ENCODE measurements at regions not wholly inside any gene's neighbourhood (a gene's known extent, or its start where the extent isn't known, plus 50 kb on each side); places are given as distances from the start of the nearest gene placed in this dataset.

DNA sequence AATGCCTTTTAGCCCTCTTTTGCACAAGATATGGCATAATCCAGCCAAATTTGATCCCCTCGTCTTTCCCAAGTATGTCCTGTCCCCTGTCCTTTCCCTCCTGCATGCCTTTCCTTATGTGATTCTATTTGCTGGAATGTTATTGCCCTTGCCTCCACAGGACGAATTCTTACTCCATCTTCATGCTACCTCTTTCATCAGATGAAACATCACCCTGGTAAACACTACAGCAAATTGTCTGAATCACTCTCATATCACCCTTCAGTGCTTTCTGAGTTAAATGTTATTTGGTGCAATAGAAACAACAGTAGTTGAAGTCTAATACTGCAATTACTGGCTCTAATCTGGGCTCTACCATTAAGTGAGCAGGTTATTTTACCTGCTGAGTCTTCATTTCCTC, 52.2 kb upstream of the FAT1 start:
- Histone ChIP-seq H3K9me3 (ENCODE audit: control insufficient read depth in 1 of 2, low read length in 2 of 2) (no peaks in the 10 kb centered on the region), H3K4me1 (ENCODE audit: control insufficient read depth in 1 of 2, insufficient read depth in 2 of 2, low read length in 2 of 2) (peaks cover 6 to 12% of the 10 kb centered on the region in 2 donors), H3K9ac (ENCODE audit: low read depth in 1 of 2, low read length in 2 of 2) (no peak overlapping the region), H3K27me3 (ENCODE audit: control insufficient read depth in 1 of 2, insufficient read depth in 2 of 2, low read length in 2 of 2) (no peaks in the 10 kb centered on the region), H3K4me3 (ENCODE audit: low read depth in 1 of 2, low read length in 2 of 2) (no peak overlapping the region), H3K27ac (ENCODE audit: low read depth, low read length) (no peak overlapping the region), H3K36me3 (ENCODE audit: control insufficient read depth in 1 of 2, insufficient read depth in 2 of 2, low read length in 2 of 2) (no peaks in the 10 kb centered on the region)

DNA sequence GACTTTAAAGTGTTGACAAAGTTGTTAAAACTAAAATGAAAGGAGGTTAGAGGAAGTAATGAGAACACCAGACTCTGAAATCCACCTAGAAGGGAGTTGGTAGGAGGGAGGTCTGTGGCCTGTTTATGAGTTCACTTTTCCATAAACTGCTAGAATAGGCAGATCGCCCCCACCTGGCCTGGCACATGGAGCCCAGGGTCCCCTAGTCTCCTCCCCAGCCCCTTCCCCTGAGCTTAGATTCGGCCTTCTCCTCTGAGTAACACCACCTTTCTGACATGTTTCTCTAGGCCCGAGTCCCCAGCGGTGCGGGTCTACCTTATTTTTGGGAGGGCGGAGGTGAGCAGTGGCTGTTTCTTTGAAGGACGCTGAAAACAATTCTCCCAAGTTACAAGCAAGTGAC, 54.5 kb upstream of the FAT1 start:
- H3K27ac ChIP-seq (ENCODE audit: low read depth, low read length): no peak overlapping the region
- H3K4me1 ChIP-seq (ENCODE audit: control insufficient read depth in 1 of 2, insufficient read depth in 2 of 2, low read length in 2 of 2): peaks cover 8 to 12% of the 10 kb centered on the region in 2 donors
- no peak overlapping the region for H3K9ac ChIP-seq (ENCODE audit: low read depth in 1 of 2, low read length in 2 of 2)
- no peaks in the 10 kb centered on the region for H3K27me3 ChIP-seq (ENCODE audit: control insufficient read depth in 1 of 2, insufficient read depth in 2 of 2, low read length in 2 of 2)
- H3K9me3 ChIP-seq (ENCODE audit: control insufficient read depth in 1 of 2, low read length in 2 of 2): no peaks in the 10 kb centered on the region
- H3K4me3 ChIP-seq (ENCODE audit: low read depth in 1 of 2, low read length in 2 of 2): no peak overlapping the region
- no peaks in the 10 kb centered on the region for H3K36me3 ChIP-seq (ENCODE audit: control insufficient read depth in 1 of 2, insufficient read depth in 2 of 2, low read length in 2 of 2)

DNA sequence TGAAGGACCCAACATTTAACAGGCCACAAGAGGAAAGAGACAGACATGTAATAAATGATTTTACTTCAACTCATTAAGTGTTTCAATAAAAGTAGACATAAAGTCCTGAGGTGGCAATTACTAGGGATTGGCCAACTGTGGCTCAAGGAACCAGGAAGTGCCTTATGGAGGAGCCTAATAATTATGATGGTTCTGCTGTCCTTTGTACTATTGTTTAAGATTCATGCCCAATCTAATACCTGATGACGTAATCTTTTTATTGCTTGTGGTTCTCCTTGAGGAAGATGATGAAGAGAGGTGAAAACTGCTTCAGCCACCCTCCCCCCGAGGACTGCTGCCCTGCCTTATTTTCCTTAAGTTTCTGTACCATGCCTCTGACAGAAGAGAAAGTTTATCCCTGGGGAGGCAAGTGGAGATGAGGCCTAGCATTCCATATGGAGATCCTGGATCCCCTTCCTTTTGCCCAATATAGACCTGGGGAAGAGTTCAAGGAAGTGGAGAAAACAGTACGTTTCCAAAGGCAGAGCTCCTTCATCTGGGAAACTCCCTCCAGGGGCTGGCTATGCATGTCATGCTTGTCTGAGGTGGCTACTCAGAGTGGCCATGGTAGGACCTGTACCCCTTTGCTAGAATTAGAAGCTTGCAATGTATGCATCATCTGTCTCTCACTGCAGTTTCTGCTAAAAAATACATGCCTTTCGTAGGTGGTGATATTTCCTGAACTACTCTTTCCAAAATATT, 56.8 kb upstream of the FAT1 start:
- H3K27ac ChIP-seq (ENCODE audit: low read depth, low read length): no peak overlapping the region
- no peaks in the 10 kb centered on the region for H3K9me3 ChIP-seq (ENCODE audit: control insufficient read depth in 1 of 2, low read length in 2 of 2)
- no peak overlapping the region for H3K9ac ChIP-seq (ENCODE audit: low read depth in 1 of 2, low read length in 2 of 2)
- H3K36me3 ChIP-seq (ENCODE audit: control insufficient read depth in 1 of 2, insufficient read depth in 2 of 2, low read length in 2 of 2): no peaks in the 10 kb centered on the region
- no peak overlapping the region for H3K4me3 ChIP-seq (ENCODE audit: low read depth in 1 of 2, low read length in 2 of 2)
- H3K27me3 ChIP-seq (ENCODE audit: control insufficient read depth in 1 of 2, insufficient read depth in 2 of 2, low read length in 2 of 2): no peaks in the 10 kb centered on the region
- peaks cover 8 to 12% of the 10 kb centered on the region in 2 donors for H3K4me1 ChIP-seq (ENCODE audit: control insufficient read depth in 1 of 2, insufficient read depth in 2 of 2, low read length in 2 of 2)

DNA sequence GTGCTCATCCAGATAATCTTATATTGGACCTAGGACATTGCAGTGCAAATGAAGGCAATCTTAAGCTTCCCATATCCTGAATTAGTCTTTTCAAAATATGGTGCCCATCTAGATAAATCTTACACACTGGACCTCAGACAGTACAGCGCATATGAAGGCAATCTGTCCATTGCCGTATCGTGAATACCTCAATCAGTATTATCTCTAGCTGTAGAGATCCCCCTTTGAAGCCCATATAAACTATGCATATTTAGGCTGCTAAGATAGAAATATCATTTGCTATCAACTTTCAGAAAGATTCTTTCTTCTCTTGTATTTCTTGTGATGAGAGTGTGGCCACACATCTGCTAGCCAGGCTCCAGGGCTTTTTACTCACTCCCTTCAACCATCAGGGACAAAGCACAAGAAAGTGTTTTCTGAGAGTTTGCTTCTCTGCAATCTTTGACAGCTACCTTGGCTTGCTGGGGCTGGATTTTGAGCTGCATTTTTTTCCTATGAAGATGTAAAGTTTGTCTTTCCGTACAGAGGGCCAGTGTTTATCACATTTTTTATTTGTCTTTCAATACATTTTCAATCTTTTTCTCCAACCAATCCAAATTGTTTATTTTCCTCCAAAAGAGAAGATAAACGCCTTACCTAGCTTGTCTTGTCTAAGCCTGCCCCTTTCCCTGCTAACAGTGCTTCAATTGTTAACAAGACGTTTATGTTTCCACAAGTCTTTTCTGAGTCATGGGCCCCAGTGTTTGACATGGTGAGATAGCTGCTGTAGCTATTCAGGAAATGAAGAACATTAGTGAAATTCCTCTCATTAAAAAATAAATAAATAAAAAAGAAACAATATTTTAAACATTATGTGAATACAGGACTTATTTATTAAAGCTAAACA, 57.6 kb upstream of the FAT1 start:
- no peak overlapping the region for H3K27ac ChIP-seq (ENCODE audit: low read depth, low read length)
- H3K4me1 ChIP-seq (ENCODE audit: control insufficient read depth in 1 of 2, insufficient read depth in 2 of 2, low read length in 2 of 2): peaks cover 8 to 12% of the 10 kb centered on the region in 2 donors
- H3K9me3 ChIP-seq (ENCODE audit: control insufficient read depth in 1 of 2, low read length in 2 of 2): no peaks in the 10 kb centered on the region
- no peaks in the 10 kb centered on the region for H3K36me3 ChIP-seq (ENCODE audit: control insufficient read depth in 1 of 2, insufficient read depth in 2 of 2, low read length in 2 of 2)
- no peak overlapping the region for H3K4me3 ChIP-seq (ENCODE audit: low read depth in 1 of 2, low read length in 2 of 2)
- no peak overlapping the region for H3K9ac ChIP-seq (ENCODE audit: low read depth in 1 of 2, low read length in 2 of 2)
- H3K27me3 ChIP-seq (ENCODE audit: control insufficient read depth in 1 of 2, insufficient read depth in 2 of 2, low read length in 2 of 2): no peaks in the 10 kb centered on the region

DNA sequence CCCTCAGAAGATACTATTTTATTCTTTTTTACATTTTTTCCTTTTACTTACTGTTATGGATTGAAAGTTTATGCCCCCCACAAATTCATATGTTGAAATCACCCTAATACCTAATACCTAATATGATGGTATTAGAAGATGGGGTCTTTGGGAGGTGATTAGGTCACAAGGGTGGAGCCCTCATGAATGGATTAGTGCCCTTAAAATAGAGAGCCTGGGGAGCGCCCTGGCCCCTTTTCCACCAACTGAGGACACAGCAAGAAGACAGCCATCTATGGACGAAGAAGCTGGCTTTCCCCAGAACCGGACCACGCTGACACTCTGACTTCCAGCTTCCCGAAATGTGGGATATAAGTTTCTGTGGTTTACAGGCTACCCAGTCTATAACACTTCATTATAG, 58.6 kb upstream of the FAT1 start:
- no peak overlapping the region for H3K27ac ChIP-seq (ENCODE audit: low read depth, low read length)

DNA sequence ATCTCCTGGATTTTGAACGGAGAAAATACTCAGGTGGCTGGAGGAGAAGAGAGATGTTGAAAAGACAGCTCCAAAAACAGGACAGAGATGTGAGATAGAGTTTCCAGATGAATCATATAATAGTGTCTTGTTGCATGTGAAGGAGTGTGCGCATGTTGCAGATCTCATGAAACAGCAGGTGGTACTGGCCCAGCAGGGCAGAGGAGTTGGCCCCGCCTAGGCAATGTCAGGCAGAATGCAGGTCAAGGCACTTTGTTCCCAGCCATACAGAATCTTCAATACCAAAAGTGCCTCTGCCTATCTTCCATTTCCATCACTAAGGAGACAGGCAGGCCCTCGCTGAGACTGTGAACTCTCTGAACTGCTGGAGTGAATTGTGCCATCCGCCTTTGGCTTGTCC, 63.9 kb upstream of the FAT1 start:
- H3K9me3 ChIP-seq (ENCODE audit: control insufficient read depth in 1 of 2, low read length in 2 of 2): no peaks in the 10 kb centered on the region
- H3K36me3 ChIP-seq (ENCODE audit: control insufficient read depth in 1 of 2, insufficient read depth in 2 of 2, low read length in 2 of 2): no peaks in the 10 kb centered on the region
- H3K27me3 ChIP-seq (ENCODE audit: control insufficient read depth in 1 of 2, insufficient read depth in 2 of 2, low read length in 2 of 2): no peaks in the 10 kb centered on the region
- H3K4me3 ChIP-seq (ENCODE audit: low read depth in 1 of 2, low read length in 2 of 2): no peak overlapping the region
- H3K27ac ChIP-seq (ENCODE audit: low read depth, low read length): no peak overlapping the region
- no peak overlapping the region for H3K9ac ChIP-seq (ENCODE audit: low read depth in 1 of 2, low read length in 2 of 2)
- no peaks in the 10 kb centered on the region for H3K4me1 ChIP-seq (ENCODE audit: control insufficient read depth in 1 of 2, insufficient read depth in 2 of 2, low read length in 2 of 2)

More for the DNA sequence above, 58.6 kb upstream of the FAT1 start:
- H3K27me3 ChIP-seq (ENCODE audit: control insufficient read depth in 1 of 2, insufficient read depth in 2 of 2, low read length in 2 of 2): no peaks in the 10 kb centered on the region
- H3K4me3 ChIP-seq (ENCODE audit: low read depth in 1 of 2, low read length in 2 of 2): no peak overlapping the region
- no peak overlapping the region for H3K9ac ChIP-seq (ENCODE audit: low read depth in 1 of 2, low read length in 2 of 2)
- H3K9me3 ChIP-seq (ENCODE audit: control insufficient read depth in 1 of 2, low read length in 2 of 2): no peaks in the 10 kb centered on the region
- H3K4me1 ChIP-seq (ENCODE audit: control insufficient read depth in 1 of 2, insufficient read depth in 2 of 2, low read length in 2 of 2): peaks cover 8 to 12% of the 10 kb centered on the region in 2 donors
- no peaks in the 10 kb centered on the region for H3K36me3 ChIP-seq (ENCODE audit: control insufficient read depth in 1 of 2, insufficient read depth in 2 of 2, low read length in 2 of 2)

DNA sequence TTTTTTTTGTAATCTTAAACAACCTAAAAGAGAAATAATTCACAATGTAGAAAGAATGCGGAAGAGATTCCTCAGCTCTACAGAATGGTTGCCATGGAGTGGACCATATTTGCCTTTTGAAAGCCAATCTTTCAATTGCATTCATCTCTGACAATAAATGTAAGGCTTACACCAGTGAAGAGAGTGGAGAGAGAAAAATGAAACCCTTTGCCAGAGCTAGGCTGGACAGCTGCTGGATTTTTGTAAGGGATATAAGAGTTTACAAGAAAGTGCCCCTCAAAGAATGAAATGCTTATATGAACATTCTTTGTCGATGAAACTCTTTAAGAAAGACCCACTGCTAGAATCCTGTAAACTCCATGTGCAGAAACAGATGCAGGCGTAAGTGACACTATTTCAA, 66.0 kb upstream of the FAT1 start:
- Histone ChIP-seq H3K9ac (ENCODE audit: low read depth in 1 of 2, low read length in 2 of 2) (no peak overlapping the region), H3K27ac (ENCODE audit: low read depth, low read length) (no peak overlapping the region), H3K4me3 (ENCODE audit: low read depth in 1 of 2, low read length in 2 of 2) (no peak overlapping the region), H3K4me1 (ENCODE audit: control insufficient read depth in 1 of 2, insufficient read depth in 2 of 2, low read length in 2 of 2) (no peaks in the 10 kb centered on the region), H3K27me3 (ENCODE audit: control insufficient read depth in 1 of 2, insufficient read depth in 2 of 2, low read length in 2 of 2) (no peaks in the 10 kb centered on the region), H3K9me3 (ENCODE audit: control insufficient read depth in 1 of 2, low read length in 2 of 2) (no peaks in the 10 kb centered on the region), H3K36me3 (ENCODE audit: control insufficient read depth in 1 of 2, insufficient read depth in 2 of 2, low read length in 2 of 2) (no peaks in the 10 kb centered on the region)

DNA sequence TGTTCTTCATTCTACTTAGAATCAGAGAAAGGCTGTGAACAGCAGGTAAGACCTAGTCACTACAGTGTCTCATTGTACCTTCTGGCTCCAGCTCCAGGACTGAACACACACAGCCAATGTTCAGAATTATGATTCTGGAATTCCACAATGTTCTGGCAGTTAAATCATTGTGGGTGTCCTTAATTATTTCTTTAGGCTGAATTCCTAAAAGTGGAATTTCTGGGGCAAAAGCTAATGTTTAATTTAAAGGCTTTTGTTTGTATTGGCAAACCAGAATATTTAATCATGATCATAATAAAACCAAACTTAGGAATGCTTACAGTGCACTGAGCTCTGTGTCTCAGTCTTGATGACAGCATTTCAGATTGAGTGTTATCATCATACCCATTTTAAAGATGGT, 67.0 kb upstream of the FAT1 start:
- no peak overlapping the region for H3K4me3 ChIP-seq (ENCODE audit: low read depth in 1 of 2, low read length in 2 of 2)
- no peak overlapping the region for H3K9ac ChIP-seq (ENCODE audit: low read depth in 1 of 2, low read length in 2 of 2)
- no peaks in the 10 kb centered on the region for H3K9me3 ChIP-seq (ENCODE audit: control insufficient read depth in 1 of 2, low read length in 2 of 2)
- no peaks in the 10 kb centered on the region for H3K27me3 ChIP-seq (ENCODE audit: control insufficient read depth in 1 of 2, insufficient read depth in 2 of 2, low read length in 2 of 2)
- H3K4me1 ChIP-seq (ENCODE audit: control insufficient read depth in 1 of 2, insufficient read depth in 2 of 2, low read length in 2 of 2): no peaks in the 10 kb centered on the region
- no peak overlapping the region for H3K27ac ChIP-seq (ENCODE audit: low read depth, low read length)
- H3K36me3 ChIP-seq (ENCODE audit: control insufficient read depth in 1 of 2, insufficient read depth in 2 of 2, low read length in 2 of 2): no peaks in the 10 kb centered on the region

DNA sequence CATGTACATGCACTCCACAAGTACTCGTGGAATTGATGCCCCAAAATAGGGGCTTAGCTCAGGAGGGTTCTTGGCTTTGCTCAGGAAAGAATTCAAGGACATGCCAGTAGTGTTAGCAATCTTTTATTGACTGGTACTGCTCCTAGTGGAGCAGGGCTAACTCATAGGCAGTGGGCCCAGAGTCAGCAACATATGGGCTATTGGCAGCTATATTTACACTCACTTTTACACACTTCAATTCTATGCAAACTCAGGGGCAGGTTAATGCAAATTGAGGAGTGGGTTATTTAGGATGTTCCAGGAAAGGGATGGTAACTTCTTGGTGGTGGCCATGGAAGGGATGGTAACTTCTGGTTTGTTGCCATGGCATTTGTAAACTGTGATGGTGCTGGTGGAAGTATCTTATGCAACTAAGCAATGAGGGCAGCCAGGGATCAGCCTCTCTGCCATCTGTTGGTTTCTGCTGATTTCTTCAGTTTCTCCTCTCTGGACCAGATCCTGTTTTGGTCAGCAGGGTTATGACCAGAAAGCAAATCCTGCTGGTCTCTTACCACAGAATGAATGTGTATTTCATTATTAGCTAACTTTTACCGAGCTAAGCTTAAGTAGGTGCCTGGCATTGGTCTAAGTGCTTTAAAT, 69.2 kb upstream of the FAT1 start:
- H3K27me3 ChIP-seq (ENCODE audit: control insufficient read depth in 1 of 2, insufficient read depth in 2 of 2, low read length in 2 of 2): no peaks in the 10 kb centered on the region
- H3K4me3 ChIP-seq (ENCODE audit: low read depth in 1 of 2, low read length in 2 of 2): no peak overlapping the region
- H3K4me1 ChIP-seq (ENCODE audit: control insufficient read depth in 1 of 2, insufficient read depth in 2 of 2, low read length in 2 of 2): no peaks in the 10 kb centered on the region
- no peaks in the 10 kb centered on the region for H3K9me3 ChIP-seq (ENCODE audit: control insufficient read depth in 1 of 2, low read length in 2 of 2)
- no peak overlapping the region for H3K9ac ChIP-seq (ENCODE audit: low read depth in 1 of 2, low read length in 2 of 2)
- no peak overlapping the region for H3K27ac ChIP-seq (ENCODE audit: low read depth, low read length)
- H3K36me3 ChIP-seq (ENCODE audit: control insufficient read depth in 1 of 2, insufficient read depth in 2 of 2, low read length in 2 of 2): no peaks in the 10 kb centered on the region

Measured in duodenal mucosa (tissue), 2 donors.